Stomach (tissue), 8 donors: ENCODE measurements at regions not wholly inside any gene's neighbourhood (a gene's known extent, or its start where the extent isn't known, plus 50 kb on each side); places are given as distances from the start of the nearest gene placed in this dataset.

Source experiments
- DNase-seq, 2 donors: peaks; one replicate each; pipeline versions ENCODE4 v3.0.0 to v3.0.0-alpha.2; 2013 to 2019
- H3K27ac ChIP-seq, 5 donors: fragments of 200-600 bp in 4 of 5; sonication (generic) in 4 of 5; one replicate each; pipeline ENCODE4 v1.5.1; 2013 to 2019; ENCODE audit warnings: mild to moderate bottlenecking in 1 of 5, moderate library complexity in 1 of 5
- H3K27me3 ChIP-seq, 3 donors: fragments of 200-600 bp; sonication (generic); one replicate each; pipeline ENCODE4 v1.5.1; 2017 to 2019; ENCODE audit warnings: mixed run types in 1 of 3
- H3K36me3 ChIP-seq, 4 donors: fragments of 200-600 bp; sonication (generic); 1 replicate in 3 of 4; 2 replicates in 1 of 4; pipeline ENCODE4 v1.5.1; 2016 to 2019
- H3K4me1 ChIP-seq, 4 donors: fragments of 200-600 bp; sonication (generic); one replicate each; pipeline ENCODE4 v1.5.1; 2016 to 2019
- H3K4me3 ChIP-seq, 4 donors: fragments of 200-600 bp; sonication (generic) in 3 of 4; one replicate each; pipeline ENCODE4 v1.5.1; 2016 to 2019; ENCODE audit warnings: mild to moderate bottlenecking in 1 of 4
- H3K9me3 ChIP-seq, 4 donors: fragments of 200-600 bp; sonication (generic); one replicate each; pipeline ENCODE4 v1.5.1; 2016 to 2019
- CTCF ChIP-seq, 7 experiments: fragments of 450-650 bp in 4 of 7; fragments of 200-600 bp in 3 of 7; sonication (generic) in 3 of 7; IDR thresholded peaks; one replicate each; pipeline ENCODE4 v1.5.1; 2016 to 2019; ENCODE audit warnings: antibody characterized with exemption in 7 of 7, control low read depth in 2 of 7, mild to moderate bottlenecking in 1 of 7
- EP300 ChIP-seq: sonication (generic); formaldehyde crosslinking; IDR thresholded peaks from one replicate; pipeline ENCODE4 v1.6.1; 2017; ENCODE audit warnings: antibody characterized with exemption
- POLR2A ChIP-seq, 4 donors: fragments of 450-650 bp; IDR thresholded peaks; one replicate each; pipeline ENCODE4 v1.6.1; 2016; ENCODE audit warnings: antibody characterized with exemption in 4 of 4, control low read depth in 2 of 4, mild to moderate bottlenecking in 1 of 4, moderate library complexity in 1 of 4
- POLR2AphosphoS5 ChIP-seq, 3 donors: sonication (generic); formaldehyde crosslinking; IDR thresholded peaks; one replicate each; pipeline ENCODE4 v1.6.1; 2016; ENCODE audit warnings: antibody characterized with exemption in 3 of 3
- WGBS, 5 donors: extraction: QIAGEN DNeasy Blood & Tissue Kit in 3 of 5; methylation state at CpG; one replicate each; pipeline versions ENCODE4 v1.1.5 to v1.1.7; 2013 to 2018; 5-methylcytosine and 5-hydroxymethylcytosine counted together
- intact Hi-C: fragments of 100-400 bp; cut with DNase I; formaldehyde crosslinking; loops from one replicate; pipeline ENCODE4 v1.15.1; 2023; ENCODE audit warnings: low total_unique reads
- donor health status: healthy with polysubstance abuse.
- donor health status: Bipolar disorder and iron deficiency.
- donor health status: healthy.

GRCh38 chr2:83331810-83332209, 1127.3 kb downstream of the SUCLG1 start:
- Histone ChIP-seq H3K27me3 (no peaks in the 10 kb centered on the region), H3K4me3 (no peak overlapping the region), H3K36me3 (no peaks in the 10 kb centered on the region), H3K27ac (no peak overlapping the region), H3K9me3 (no peaks in the 10 kb centered on the region), H3K4me1 (no peaks in the 10 kb centered on the region)
- no peak for DNase-seq
- TF ChIP-seq EP300 (no peak), CTCF (IDR thresholded peaks at IDR 0.05) (no peak), POLR2A (IDR thresholded peaks at IDR 0.05) (no peak), POLR2AphosphoS5 (IDR thresholded peaks at IDR 0.05) (no peak)
- 88 to 97% (median 97%) methylated on average over 3 of the region's 3 CpGs for WGBS, 5 donors
- intact Hi-C loops: no loop called here

GRCh38 chr2:83323038-83323437, 1136.0 kb downstream of the SUCLG1 start:
- H3K9me3 ChIP-seq: no peaks in the 10 kb centered on the region
- DNase-seq: no peak
- 31 to 67% (median 57%) methylated on average over 1 of the region's 1 CpG for WGBS, 5 donors

GRCh38 chr2:83320053-83320452, 1139.0 kb downstream of the SUCLG1 start:
- intact Hi-C loops: no loop called here
- no peak for DNase-seq
- no peak overlapping the region for H3K27ac ChIP-seq
- TF ChIP-seq EP300 (no peak), CTCF (IDR thresholded peaks at IDR 0.05) (no peak), POLR2A (IDR thresholded peaks at IDR 0.05) (no peak), POLR2AphosphoS5 (IDR thresholded peaks at IDR 0.05) (no peak)
- no peaks in the 10 kb centered on the region for H3K36me3 ChIP-seq
- no peak overlapping the region for H3K4me3 ChIP-seq
- no peaks in the 10 kb centered on the region for H3K4me1 ChIP-seq
- H3K9me3 ChIP-seq: no peaks in the 10 kb centered on the region
- no peaks in the 10 kb centered on the region for H3K27me3 ChIP-seq

More at GRCh38 chr2:83323038-83323437, 1136.0 kb downstream of the SUCLG1 start:
- Histone ChIP-seq H3K27ac (no peak overlapping the region), H3K4me1 (no peaks in the 10 kb centered on the region), H3K27me3 (no peaks in the 10 kb centered on the region), H3K4me3 (no peak overlapping the region), H3K36me3 (no peaks in the 10 kb centered on the region)
- TF ChIP-seq CTCF (IDR thresholded peaks at IDR 0.05) (no peak), EP300 (no peak), POLR2A (IDR thresholded peaks at IDR 0.05) (no peak), POLR2AphosphoS5 (IDR thresholded peaks at IDR 0.05) (no peak)
- intact Hi-C loops: no loop called here

GRCh38 chr2:83305758-83306378, 1153.2 kb downstream of the SUCLG1 start:
- H3K4me1 ChIP-seq: no peaks in the 10 kb centered on the region
- H3K9me3 ChIP-seq: no peaks in the 10 kb centered on the region
- intact Hi-C loops: no loop called here
- TF ChIP-seq POLR2AphosphoS5 (IDR thresholded peaks at IDR 0.05) (no peak), EP300 (no peak), POLR2A (IDR thresholded peaks at IDR 0.05) (no peak), CTCF (IDR thresholded peaks at IDR 0.05) (no peak)
- DNase-seq: no peak
- WGBS, 5 donors: 69 to 78% (median 74%) methylated on average over 11 of the region's 11 CpGs
- no peak overlapping the region for H3K27ac ChIP-seq
- H3K4me3 ChIP-seq: no peak overlapping the region
- no peaks in the 10 kb centered on the region for H3K36me3 ChIP-seq
- no peaks in the 10 kb centered on the region for H3K27me3 ChIP-seq
